ENCODE measurements at regions not wholly inside any gene's neighbourhood (a gene's known extent, or its start where the extent isn't known, plus 50 kb on each side); places are given as distances from the start of the nearest gene placed in this dataset.

- no peak for ATAC-seq
- TF ChIP-seq BACH2 (CRISPR knock-in tag; IDR thresholded peaks at IDR 0.05; ENCODE audit: borderline replicate concordance) (no peak), ZNF8 (CRISPR knock-in tag; IDR thresholded peaks at IDR 0.05) (no peak), CREB5 (CRISPR knock-in tag; IDR thresholded peaks at IDR 0.05; ENCODE audit: low read depth) (no peak), ZFP3 (CRISPR knock-in tag; IDR thresholded peaks at IDR 0.05) (no peak), ESRRG (CRISPR knock-in tag; IDR thresholded peaks at IDR 0.05) (no peak), ZNF565 (CRISPR knock-in tag; conservative IDR thresholded peaks at IDR 0.05; ENCODE audit: low read depth) (no peak), ZFP30 (CRISPR knock-in tag; IDR thresholded peaks at IDR 0.05) (no peak), CSRNP3 (CRISPR knock-in tag; IDR thresholded peaks at IDR 0.05) (no peak), ARNTL (CRISPR knock-in tag; IDR thresholded peaks at IDR 0.05; ENCODE audit: borderline replicate concordance, low read depth) (no peak), SNAI2 (CRISPR knock-in tag; IDR thresholded peaks at IDR 0.05) (no peak), RARB (CRISPR knock-in tag; IDR thresholded peaks at IDR 0.05) (no peak), ZNF70 (CRISPR knock-in tag; IDR thresholded peaks at IDR 0.05) (no peak), ISL1 (CRISPR knock-in tag; IDR thresholded peaks at IDR 0.05) (no peak), PATZ1 (CRISPR knock-in tag; IDR thresholded peaks at IDR 0.05; ENCODE audit: borderline replicate concordance) (no peak), PPARA (CRISPR knock-in tag; IDR thresholded peaks at IDR 0.05; ENCODE audit: borderline replicate concordance) (no peak), GLIS3 (CRISPR knock-in tag; IDR thresholded peaks at IDR 0.05) (no peak), TSHZ2 (CRISPR knock-in tag; IDR thresholded peaks at IDR 0.05) (no peak), OSR1 (CRISPR knock-in tag; IDR thresholded peaks at IDR 0.05) (no peak)
Observed at GRCh38 chr4:126827669-126828068, 805.1 kb upstream of the INTU start.

GRCh38 chr4:126834854-126835253 is 797.9 kb upstream of the INTU start:
- no peak for ATAC-seq
- TF ChIP-seq ZFP3 (CRISPR knock-in tag; IDR thresholded peaks at IDR 0.05) (no peak), GLIS3 (CRISPR knock-in tag; IDR thresholded peaks at IDR 0.05) (no peak), PATZ1 (CRISPR knock-in tag; IDR thresholded peaks at IDR 0.05; ENCODE audit: borderline replicate concordance) (no peak), TSHZ2 (CRISPR knock-in tag; IDR thresholded peaks at IDR 0.05) (no peak), OSR1 (CRISPR knock-in tag; IDR thresholded peaks at IDR 0.05) (no peak), PPARA (CRISPR knock-in tag; IDR thresholded peaks at IDR 0.05; ENCODE audit: borderline replicate concordance) (no peak), ESRRG (CRISPR knock-in tag; IDR thresholded peaks at IDR 0.05) (no peak), BACH2 (CRISPR knock-in tag; IDR thresholded peaks at IDR 0.05; ENCODE audit: borderline replicate concordance) (no peak), ZNF8 (CRISPR knock-in tag; IDR thresholded peaks at IDR 0.05) (no peak), TOX (CRISPR knock-in tag; IDR thresholded peaks at IDR 0.05; ENCODE audit: borderline replicate concordance) (no peak), CREB5 (CRISPR knock-in tag; IDR thresholded peaks at IDR 0.05; ENCODE audit: low read depth) (no peak), ZNF70 (CRISPR knock-in tag; IDR thresholded peaks at IDR 0.05) (no peak), CSRNP3 (CRISPR knock-in tag; IDR thresholded peaks at IDR 0.05) (no peak), CSDC2 (CRISPR knock-in tag; IDR thresholded peaks at IDR 0.05) (no peak), ISL1 (CRISPR knock-in tag; IDR thresholded peaks at IDR 0.05) (no peak), ZFP30 (CRISPR knock-in tag; IDR thresholded peaks at IDR 0.05) (no peak)
